ENCODE measurements at regions not wholly inside any gene's neighbourhood (a gene's known extent, or its start where the extent isn't known, plus 50 kb on each side); places are given as distances from the start of the nearest gene placed in this dataset.

- no peak for ATAC-seq
These were observed 64.6 kb upstream of the LMO3 start for GRCh38 chr12:16670456-16671050.

- no peak for ATAC-seq
These were observed 63.8 kb upstream of the LMO3 start for GRCh38 chr12:16669756-16670155.

DNA sequence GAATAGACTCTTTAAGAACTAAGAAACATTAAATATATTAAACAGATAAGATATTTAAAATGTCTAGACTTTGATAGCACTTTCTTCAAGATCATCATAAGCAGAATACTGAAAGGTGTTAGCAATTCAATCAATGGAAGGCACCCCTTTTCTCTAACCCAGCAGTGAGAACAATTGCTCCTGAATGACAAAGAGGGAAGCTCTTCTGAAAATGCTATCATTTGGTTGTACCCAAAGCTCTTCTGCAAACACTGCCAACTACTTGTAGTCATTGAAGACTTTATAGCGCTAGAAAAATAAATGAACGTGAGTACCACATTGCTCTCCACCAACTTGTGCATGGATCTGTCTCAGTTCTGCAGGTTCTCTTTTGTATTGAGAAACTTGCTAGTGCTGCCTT, 62.2 kb upstream of the LMO3 start:
- ATAC-seq: no peak

- no peak for ATAC-seq
These were observed 52.7 kb upstream of the LMO3 start for GRCh38 chr12:16658699-16659098.

All from activated CD4-positive, CD25-positive, alpha-beta regulatory T cell treated with anti-CD3 and anti-CD28 coated beads, Interleukin-2, amount 50 U/mL, for 24 hours (primary cell).